Coronary artery (tissue), 2 donors: ENCODE measurements at regions not wholly inside any gene's neighbourhood (a gene's known extent, or its start where the extent isn't known, plus 50 kb on each side); places are given as distances from the start of the nearest gene placed in this dataset.

Source experiments
- DNase-seq: peaks from one replicate; pipeline ENCODE4 v3.0.0-alpha.2; 2017; ENCODE audit warnings: low spot score
- H3K27ac ChIP-seq, 2 donors: fragments of 200-600 bp; sonication (generic); one replicate each; pipeline ENCODE4 v1.5.1; 2016 to 2019
- H3K4me3 ChIP-seq: fragments of 200-600 bp; sonication (generic); 2 replicates; pipeline ENCODE4 v1.5.1; 2016; ENCODE audit warnings: mild to moderate bottlenecking, moderate library complexity
- CTCF ChIP-seq: fragments of 200-600 bp; sonication (generic); IDR thresholded peaks from one replicate; pipeline ENCODE4 v1.5.1; 2019; ENCODE audit warnings: antibody characterized with exemption

GRCh38 chr18:68215931-68216330 is 499.0 kb downstream of the TMX3 start:
- Histone ChIP-seq H3K27ac (no peak overlapping the region), H3K4me3 (no peak overlapping the region)
- DNase-seq = no peak
- TF ChIP-seq CTCF = no peak

- no peak for TF ChIP-seq CTCF
- Histone ChIP-seq H3K27ac (no peak overlapping the region), H3K4me3 (no peak overlapping the region)
- DNase-seq = no peak
Measured at GRCh38 chr18:68186039-68186438, 528.9 kb downstream of the TMX3 start.

- no peak for DNase-seq
- Histone ChIP-seq H3K27ac (no peak overlapping the region), H3K4me3 (no peak overlapping the region)
- TF ChIP-seq CTCF = no peak
Measured at GRCh38 chr18:68181956-68182355, 533.0 kb downstream of the TMX3 start.

- H3K4me3 ChIP-seq = no peak overlapping the region
- no peak for TF ChIP-seq CTCF
- H3K27ac ChIP-seq = no peak overlapping the region
- no peak for DNase-seq
Measured at GRCh38 chr18:68179811-68180210, 535.1 kb downstream of the TMX3 start.

GRCh38 chr18:68178921-68179320 is 536.0 kb downstream of the TMX3 start:
- Histone ChIP-seq H3K27ac (no peak overlapping the region), H3K4me3 (no peak overlapping the region)
- DNase-seq = no peak
- no peak for TF ChIP-seq CTCF

- no peak for TF ChIP-seq CTCF
- Histone ChIP-seq H3K27ac (no peak overlapping the region), H3K4me3 (no peak overlapping the region)
- no peak for DNase-seq
Measured at GRCh38 chr18:68177807-68178702, 536.9 kb downstream of the TMX3 start.

- H3K4me3 ChIP-seq = no peak overlapping the region
- no peak overlapping the region for H3K27ac ChIP-seq
- no peak for DNase-seq
- no peak for TF ChIP-seq CTCF
Measured at GRCh38 chr18:68176901-68177300, 538.0 kb downstream of the TMX3 start.
